H9 (cell line): ENCODE measurements at regions not wholly inside any gene's neighbourhood (a gene's known extent, or its start where the extent isn't known, plus 50 kb on each side); places are given as distances from the start of the nearest gene placed in this dataset.
A peak's percentile ranks its signal among the peaks of the same experiment; 100 is the strongest.

Experiments
- DNase-seq: peaks from one replicate; pipeline ENCODE4 v3.0.0-alpha.2; 2017
- H2AFZ ChIP-seq: one replicate; pipeline ENCODE4 v1.6.1; 2013; ENCODE audit warnings: mild to moderate bottlenecking, low read length, control low read depth, moderate library complexity
- H2AK5ac ChIP-seq: 2 replicates; pipeline ENCODE4 v1.6.1; 2013; ENCODE audit warnings: low read length, control low read depth, mixed read lengths; ENCODE audit not compliant: insufficient read length
- H2BK120ac ChIP-seq: one replicate; pipeline ENCODE4 v1.6.1; 2013; ENCODE audit warnings: low read depth, mild to moderate bottlenecking, low read length, control low read depth, inconsistent platforms; ENCODE audit not compliant: poor library complexity, severe bottlenecking
- H2BK12ac ChIP-seq: 2 replicates; pipeline ENCODE4 v1.6.1; 2013; ENCODE audit warnings: low read length, control low read depth, mixed read lengths, low read depth; ENCODE audit not compliant: insufficient read length
- H2BK15ac ChIP-seq: 2 replicates; pipeline ENCODE4 v1.6.1; 2013; ENCODE audit warnings: low read depth, low read length, control low read depth
- H2BK20ac ChIP-seq: one replicate; pipeline ENCODE4 v1.6.1; 2013; ENCODE audit warnings: low read depth, mild to moderate bottlenecking, low read length, control low read depth, inconsistent platforms; ENCODE audit not compliant: poor library complexity, severe bottlenecking
- H2BK5ac ChIP-seq: 2 replicates; pipeline ENCODE4 v1.6.1; 2013; ENCODE audit warnings: low read length, control low read depth, mixed read lengths; ENCODE audit not compliant: insufficient read length
- H3K14ac ChIP-seq: 2 replicates; pipeline ENCODE4 v1.6.1; 2013; ENCODE audit warnings: low read length, control low read depth; ENCODE audit not compliant: insufficient read depth
- H3K18ac ChIP-seq: 2 replicates; pipeline ENCODE4 v1.6.1; 2013; ENCODE audit warnings: low read depth, mild to moderate bottlenecking, mixed read lengths, low read length, control low read depth; ENCODE audit not compliant: insufficient read length
- H3K23ac ChIP-seq: 2 replicates; pipeline ENCODE4 v1.6.1; 2013; ENCODE audit warnings: low read length, control low read depth, mixed read lengths, low read depth; ENCODE audit not compliant: insufficient read length
- H3K23me2 ChIP-seq: 2 replicates; pipeline ENCODE4 v1.6.1; 2013; ENCODE audit warnings: low read depth, mild to moderate bottlenecking, mixed read lengths, low read length, control low read depth; ENCODE audit not compliant: insufficient read length, poor library complexity, severe bottlenecking
- H3K27ac ChIP-seq: 2 replicates; pipeline ENCODE4 v1.5.1; 2013; ENCODE audit warnings: low read length, control low read depth, mixed read lengths, low read depth; ENCODE audit not compliant: insufficient read length
- H3K27me3 ChIP-seq: 2 replicates; pipeline ENCODE4 v1.6.1; 2013; ENCODE audit warnings: low read length, control low read depth, inconsistent platforms; ENCODE audit not compliant: insufficient read depth
- H3K4ac ChIP-seq: 2 replicates; pipeline ENCODE4 v1.6.1; 2013; ENCODE audit warnings: low read depth, mild to moderate bottlenecking, control low read depth, inconsistent platforms, low read length, moderate library complexity
- H3K4me1 ChIP-seq: 2 replicates; pipeline ENCODE4 v1.6.1; 2013; ENCODE audit warnings: low read length, control low read depth, inconsistent platforms; ENCODE audit not compliant: insufficient read depth
- H3K4me2 ChIP-seq: 2 replicates; pipeline ENCODE4 v1.6.1; 2013; ENCODE audit warnings: low read length, control low read depth, mixed read lengths; ENCODE audit not compliant: insufficient read length, insufficient read depth
- H3K56ac ChIP-seq: 2 replicates; pipeline ENCODE4 v1.6.1; 2013; ENCODE audit warnings: low read depth, mild to moderate bottlenecking, mixed read lengths, low read length, control low read depth; ENCODE audit not compliant: insufficient read length
- H3K79me1 ChIP-seq: 2 replicates; pipeline ENCODE4 v1.6.1; 2013; ENCODE audit warnings: low read depth, mild to moderate bottlenecking, moderate library complexity, low read length, control low read depth, inconsistent platforms; ENCODE audit not compliant: insufficient read depth, poor library complexity, severe bottlenecking
- H3K79me2 ChIP-seq: 2 replicates; pipeline ENCODE4 v1.6.1; 2013; ENCODE audit warnings: low read length, control low read depth, inconsistent platforms; ENCODE audit not compliant: insufficient read depth
- H3K9ac ChIP-seq: 2 replicates; pipeline ENCODE4 v1.6.1; 2013; ENCODE audit warnings: low read length, control low read depth, mixed read lengths; ENCODE audit not compliant: insufficient read length; ENCODE audit errors: extremely low read depth
- H3K9me3 ChIP-seq: one replicate; pipeline ENCODE4 v1.6.1; 2013; ENCODE audit warnings: low read depth, low read length, inconsistent platforms; ENCODE audit not compliant: control insufficient read depth
- H3T11ph ChIP-seq: one replicate; pipeline ENCODE4 v1.6.1; 2013; ENCODE audit warnings: mild to moderate bottlenecking, low read length, control low read depth, inconsistent platforms
- H4K20me1 ChIP-seq: one replicate; pipeline ENCODE4 v1.6.1; 2013; ENCODE audit not compliant: control insufficient read depth, insufficient read length, insufficient read depth
- H4K5ac ChIP-seq: 2 replicates; pipeline ENCODE4 v1.6.1; 2013; ENCODE audit warnings: low read depth, mild to moderate bottlenecking, mixed read lengths, low read length, control low read depth; ENCODE audit not compliant: insufficient read length
- H4K8ac ChIP-seq: replicated peaks from 2 replicates; pipeline ENCODE4 v1.6.1; 2013; ENCODE audit warnings: low read length, control low read depth, mixed read lengths, low read depth; ENCODE audit not compliant: insufficient read length
- H4K91ac ChIP-seq: 2 replicates; pipeline ENCODE4 v1.6.1; 2013; ENCODE audit warnings: low read depth, mild to moderate bottlenecking, moderate library complexity, mixed read lengths, low read length, control low read depth; ENCODE audit not compliant: insufficient read length
- H3K27ac Mint-ChIP-seq, 3 experiments: 2 replicates in 2 of 3; 3 replicates in 1 of 3; pipeline ENCODE4 v1.8.0; 2020 to 2021; ENCODE audit warnings: mixed read lengths in 3 of 3, mild to moderate bottlenecking in 1 of 3, moderate library complexity in 1 of 3
- H3K27me3 Mint-ChIP-seq: 2 replicates; pipeline ENCODE4 v1.8.0; 2021; ENCODE audit warnings: low read depth, mild to moderate bottlenecking, moderate library complexity, mixed read lengths
- H3K36me3 Mint-ChIP-seq, 3 experiments: 2 replicates in 2 of 3; 3 replicates in 1 of 3; pipeline ENCODE4 v1.8.0; 2020 to 2021; ENCODE audit warnings: low read depth in 3 of 3, mixed read lengths in 3 of 3; ENCODE audit not compliant: insufficient read depth in 1 of 3
- H3K4me1 Mint-ChIP-seq, 2 experiments: 2 replicates each; pipeline ENCODE4 v1.8.0; 2020; ENCODE audit warnings: mixed read lengths in 2 of 2
- H3K4me3 Mint-ChIP-seq, 2 experiments: 2 replicates in 1 of 2; 3 replicates in 1 of 2; pipeline ENCODE4 v1.8.0; 2020 to 2021; ENCODE audit warnings: mild to moderate bottlenecking in 2 of 2, mixed read lengths in 2 of 2, moderate library complexity in 1 of 2
- H3K9me3 Mint-ChIP-seq, 2 experiments: 2 replicates in 1 of 2; 3 replicates in 1 of 2; pipeline ENCODE4 v1.8.0; 2020; ENCODE audit warnings: mild to moderate bottlenecking in 2 of 2, mixed read lengths in 2 of 2, moderate library complexity in 1 of 2
- WGBS: extraction: QIAGEN DNeasy Blood & Tissue Kit; methylation state at CpG from one replicate; pipeline ENCODE4 v1.1.7; 2013; ENCODE audit warnings: missing lambda C conversion rate, low lambda C conversion rate, mixed read lengths; ENCODE audit not compliant: insufficient read length; ENCODE audit errors: extremely low coverage; 5-methylcytosine and 5-hydroxymethylcytosine counted together
- TF ChIP-seq, protein P1 (sequence below): fragments of 200-600 bp; sonication (generic); conservative IDR thresholded peaks from 3 replicates; pipeline ENCODE4 v1.8.0; 2021; ENCODE audit warnings: antibody characterized with exemption, mild to moderate bottlenecking

DNA sequence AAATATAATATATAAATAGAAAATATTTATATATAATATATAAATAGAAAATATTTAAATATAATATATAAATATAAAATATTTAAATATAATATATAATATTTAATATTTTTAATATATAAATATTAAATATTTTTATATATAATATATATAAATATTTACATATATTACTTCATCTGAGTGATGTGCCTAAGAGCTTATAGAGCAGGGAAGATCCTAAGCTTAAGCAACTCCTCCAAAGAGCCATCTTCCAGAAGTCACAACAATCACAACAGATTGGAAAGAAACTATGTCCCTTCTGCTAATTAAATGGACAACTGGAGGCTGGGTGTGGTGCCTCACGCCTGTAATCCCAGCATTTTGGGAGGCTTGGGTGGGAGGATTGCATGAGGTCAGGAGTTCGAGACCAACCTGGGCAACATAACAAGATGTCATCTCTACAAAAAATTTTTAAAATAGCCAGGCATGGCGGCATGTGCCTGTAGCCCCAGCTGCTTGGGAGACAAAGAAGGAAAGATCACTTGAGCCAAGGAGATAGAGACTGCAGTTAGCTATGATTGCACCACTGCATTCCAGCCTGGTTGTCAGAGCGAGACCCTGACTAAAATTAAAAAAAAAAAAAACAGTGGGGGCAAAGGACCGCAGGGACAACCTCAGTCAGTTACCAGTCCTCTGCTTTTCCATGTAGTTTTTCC, 198.7 kb downstream of the SKIDA1 start:
- H3K4me1 Mint-ChIP-seq = peaks cover 14 to 15% of the 10 kb centered on the region in 2 experiments
- Histone ChIP-seq H3K27ac (no peak overlapping the region), H3K4me2 (no peak overlapping the region), H2BK12ac (no peak overlapping the region), H3K23ac (no peak overlapping the region), H3K18ac (no peak overlapping the region), H2AK5ac (no peak overlapping the region), H3K79me2 (no peaks in the 10 kb centered on the region), H3K14ac (no peak overlapping the region), H2BK20ac (no peak overlapping the region), H4K20me1 (no peaks in the 10 kb centered on the region), H3K79me1 (no peaks in the 10 kb centered on the region), H2AFZ (no peak overlapping the region), H3K27me3 (no peaks in the 10 kb centered on the region), H3K9me3 (no peaks in the 10 kb centered on the region), H3K23me2 (no peaks in the 10 kb centered on the region), H2BK120ac (no peak overlapping the region), H2BK5ac (no peak overlapping the region), H3T11ph (no peak overlapping the region), H3K4me1 (no peaks in the 10 kb centered on the region; the same call in 1 of the 2 replicates), H4K8ac (no peak overlapping the region), H4K91ac (no peak overlapping the region), H2BK15ac (no peak overlapping the region), H3K9ac (no peak overlapping the region), H3K56ac (no peak overlapping the region), H4K5ac (no peak overlapping the region), H3K4ac (no peak overlapping the region)
- WGBS = no CpG with 5 or more reads among the region's 5 CpGs
- H3K4me3 Mint-ChIP-seq = no peak overlapping the region
- H3K27me3 Mint-ChIP-seq = no peaks in the 10 kb centered on the region
- TF ChIP-seq, protein P1, sequence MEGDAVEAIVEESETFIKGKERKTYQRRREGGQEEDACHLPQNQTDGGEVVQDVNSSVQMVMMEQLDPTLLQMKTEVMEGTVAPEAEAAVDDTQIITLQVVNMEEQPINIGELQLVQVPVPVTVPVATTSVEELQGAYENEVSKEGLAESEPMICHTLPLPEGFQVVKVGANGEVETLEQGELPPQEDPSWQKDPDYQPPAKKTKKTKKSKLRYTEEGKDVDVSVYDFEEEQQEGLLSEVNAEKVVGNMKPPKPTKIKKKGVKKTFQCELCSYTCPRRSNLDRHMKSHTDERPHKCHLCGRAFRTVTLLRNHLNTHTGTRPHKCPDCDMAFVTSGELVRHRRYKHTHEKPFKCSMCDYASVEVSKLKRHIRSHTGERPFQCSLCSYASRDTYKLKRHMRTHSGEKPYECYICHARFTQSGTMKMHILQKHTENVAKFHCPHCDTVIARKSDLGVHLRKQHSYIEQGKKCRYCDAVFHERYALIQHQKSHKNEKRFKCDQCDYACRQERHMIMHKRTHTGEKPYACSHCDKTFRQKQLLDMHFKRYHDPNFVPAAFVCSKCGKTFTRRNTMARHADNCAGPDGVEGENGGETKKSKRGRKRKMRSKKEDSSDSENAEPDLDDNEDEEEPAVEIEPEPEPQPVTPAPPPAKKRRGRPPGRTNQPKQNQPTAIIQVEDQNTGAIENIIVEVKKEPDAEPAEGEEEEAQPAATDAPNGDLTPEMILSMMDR = no peak
- peaks cover 0 to 2% of the 10 kb centered on the region in 2 experiments; a peak in 1 of 5 replicates for H3K9me3 Mint-ChIP-seq
- peak overlapping the region in 1 of 3 experiments; percentile 70; a peak in 2 of 7 replicates for H3K27ac Mint-ChIP-seq
- DNase-seq = no peak
- peaks cover 0 to 6% (median 0%) of the 10 kb centered on the region in 3 experiments; a peak in 2 of 7 replicates for H3K36me3 Mint-ChIP-seq
